Glomerular visceral epithelial cell (primary cell): ENCODE measurements at regions not wholly inside any gene's neighbourhood (a gene's known extent, or its start where the extent isn't known, plus 50 kb on each side); places are given as distances from the start of the nearest gene placed in this dataset.
"Not testable (repeated sequence)": the region's sequence is repeated elsewhere in the genome, so short reads cannot be mapped to it uniquely, and the experiment has no call there.

Source experiments
- DNase-seq: peaks from one replicate; pipeline ENCODE4 v3.0.0-alpha.2; 2016; ENCODE audit errors: extremely low spot score

DNA sequence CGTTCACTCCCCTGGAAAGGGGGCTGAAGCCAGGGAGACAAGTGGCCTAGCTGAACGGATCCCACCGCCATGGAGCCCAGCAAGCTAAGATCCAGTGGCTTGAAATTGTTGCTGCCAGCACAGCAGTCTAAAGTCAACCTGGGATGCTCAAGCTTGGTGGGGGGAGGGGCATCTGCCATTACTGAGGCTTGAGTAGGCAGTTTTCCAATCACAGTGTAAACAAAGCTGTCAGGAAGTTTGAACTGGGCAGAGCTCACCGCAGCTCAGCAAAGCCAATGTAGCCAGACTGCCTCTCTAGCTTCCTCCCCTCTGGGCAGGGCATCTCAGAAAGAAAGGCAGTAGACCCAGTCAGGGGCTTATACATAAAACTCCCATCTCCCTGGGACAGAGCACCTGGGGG, 470.0 kb upstream of the DIAPH2 start:
- DNase-seq, result not testable (repeated sequence)

DNA sequence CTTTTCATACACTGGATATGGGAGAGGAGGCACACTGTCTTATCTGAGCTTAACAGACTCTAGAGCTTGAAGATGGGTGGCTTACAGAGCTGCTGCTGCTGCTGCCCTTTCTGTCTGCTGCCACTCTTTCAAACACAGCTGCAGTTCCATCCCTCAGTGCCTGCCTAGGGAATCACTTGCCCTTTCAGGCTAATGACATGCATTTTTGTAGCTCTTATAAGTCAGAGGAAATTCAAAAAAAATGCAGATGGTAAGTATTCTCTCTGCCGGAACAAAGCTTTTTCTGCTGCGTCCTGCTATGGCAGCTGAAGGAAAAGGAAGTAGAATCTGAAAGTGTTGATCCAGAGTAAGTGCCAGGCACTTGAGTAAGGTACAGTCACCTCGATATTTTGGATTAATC, 460.4 kb upstream of the DIAPH2 start:
- no peak for DNase-seq

DNA sequence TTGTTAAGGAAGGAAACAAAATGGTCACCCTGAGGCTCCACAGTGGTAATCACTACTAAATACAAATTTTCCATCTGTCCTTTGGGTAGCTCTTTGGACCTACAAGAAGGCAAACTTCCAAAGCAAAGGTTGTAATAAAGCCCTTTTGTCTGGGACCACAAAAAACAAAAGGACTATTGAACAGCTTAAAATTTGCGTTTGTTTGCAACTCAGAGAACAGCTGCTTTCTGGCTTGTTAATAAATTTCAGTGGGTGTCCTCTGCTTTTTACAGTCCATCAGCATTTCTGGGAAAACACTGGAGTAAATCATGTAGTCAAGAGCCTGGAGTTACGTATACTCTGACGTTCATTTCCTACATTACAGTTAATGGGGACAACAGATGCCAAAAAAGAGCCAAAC, 439.7 kb upstream of the DIAPH2 start:
- no peak for DNase-seq

DNA sequence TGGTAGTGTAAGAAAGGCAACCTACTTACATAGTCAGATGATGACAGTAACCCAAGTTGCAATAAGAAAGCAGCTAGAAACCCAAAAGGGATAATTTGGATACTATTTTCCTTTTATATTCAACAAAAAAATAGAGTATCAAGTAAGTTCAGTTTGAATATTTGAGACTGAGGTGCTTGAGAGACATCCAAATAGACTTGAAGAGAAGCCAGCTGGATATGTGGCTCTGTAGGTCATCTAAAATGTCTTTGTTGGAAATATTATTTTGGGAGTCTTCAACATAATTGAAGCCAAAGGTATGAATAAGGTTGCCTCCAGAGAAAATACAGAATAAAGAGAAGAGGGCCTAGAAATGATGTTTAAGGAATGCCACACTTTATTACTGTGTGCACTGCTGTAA, 438.2 kb upstream of the DIAPH2 start:
- no peak for DNase-seq
